GM20431 (cell line): ENCODE measurements at regions not wholly inside any gene's neighbourhood (a gene's known extent, or its start where the extent isn't known, plus 50 kb on each side); places are given as distances from the start of the nearest gene placed in this dataset.

Source experiments
- in situ Hi-C: fragments of 300-500 bp; cut with MseI, MboI; formaldehyde crosslinking; loops from one replicate; pipeline ENCODE4 v1.15.0; 2020; ENCODE audit warnings: low sequenced_read_pairs; ENCODE audit not compliant: unreplicated experiment

DNA sequence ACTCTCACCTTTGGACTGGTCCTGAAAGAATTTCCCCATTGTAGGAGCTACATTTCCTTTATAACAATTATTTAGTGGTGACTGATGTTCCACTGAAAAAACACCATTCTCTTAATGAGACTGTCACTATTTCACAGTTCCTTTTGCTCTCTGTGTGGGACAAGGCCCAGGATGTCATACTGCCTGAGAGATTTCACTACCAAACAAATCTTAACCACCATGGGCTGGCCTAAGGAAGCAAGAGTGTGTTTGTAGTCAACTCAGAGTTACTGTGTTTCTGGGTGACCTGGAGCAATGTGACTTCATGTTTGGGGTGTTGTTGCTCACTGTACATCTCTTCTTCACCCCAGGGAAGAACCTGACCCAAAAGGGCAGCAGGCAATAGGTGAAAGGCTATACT, 50.1 kb upstream of the ZNF608 start:
- in situ Hi-C loops: no loop called here

DNA sequence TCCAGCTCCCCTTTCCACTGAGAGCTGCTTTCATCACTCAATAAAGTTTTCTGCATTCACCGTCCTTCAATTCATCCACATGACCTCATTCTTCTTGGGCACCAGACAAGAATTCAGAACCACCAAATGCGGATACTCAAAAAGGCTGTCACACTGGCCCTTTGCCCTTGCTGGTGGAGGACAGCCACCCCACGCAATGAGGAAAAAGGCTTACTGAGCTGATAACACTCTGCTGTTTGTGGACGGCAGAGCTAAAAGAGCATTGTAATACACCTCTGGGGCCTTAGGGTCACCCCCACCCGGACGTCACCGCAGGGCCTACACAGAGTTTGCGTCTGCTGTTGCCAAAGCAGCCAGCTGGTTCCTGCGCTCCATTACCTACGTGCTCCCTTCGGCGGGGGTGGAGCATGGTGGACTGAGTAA, 51.2 kb upstream of the ZNF608 start:
- in situ Hi-C loops: no loop called here

DNA sequence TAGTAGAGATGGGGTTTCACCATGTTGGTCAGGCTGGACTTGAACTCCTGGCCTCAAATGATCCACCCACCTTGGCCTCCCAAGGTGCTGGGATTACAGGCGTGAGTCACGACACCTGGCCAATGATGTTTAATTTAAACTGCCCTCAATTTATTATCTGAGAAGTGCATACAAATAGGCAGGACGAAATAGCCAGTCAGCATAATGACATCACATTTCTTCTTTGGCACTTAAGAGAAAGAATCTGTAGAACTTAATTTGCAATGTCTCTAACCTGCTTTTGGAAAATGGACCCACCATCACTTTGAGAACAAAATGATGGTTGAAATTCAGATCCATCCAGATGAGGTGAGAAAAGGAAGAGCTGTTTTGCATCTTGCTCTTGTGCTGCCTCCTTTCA, 52.5 kb upstream of the ZNF608 start:
- in situ Hi-C loops: no loop called here

DNA sequence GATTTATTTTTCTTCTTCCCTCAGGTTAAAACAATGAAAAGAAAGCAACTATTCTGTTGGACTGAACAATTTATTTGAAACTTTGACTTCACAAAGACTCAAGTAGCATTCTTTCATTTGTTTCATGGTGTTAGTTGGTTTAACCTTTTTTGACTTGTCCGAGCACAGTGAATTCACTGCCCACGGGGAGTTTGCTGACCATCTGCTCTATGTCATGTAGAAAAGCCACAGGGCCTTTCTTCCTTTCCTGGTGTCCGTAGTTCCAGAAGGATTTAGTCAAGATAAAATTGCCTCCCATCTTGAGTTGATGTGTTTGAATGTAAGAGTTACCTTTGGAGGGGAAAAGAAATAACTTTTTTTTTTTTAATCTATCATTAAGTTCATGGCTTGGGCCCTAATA, 55.1 kb upstream of the ZNF608 start:
- in situ Hi-C loops: no loop called here

DNA sequence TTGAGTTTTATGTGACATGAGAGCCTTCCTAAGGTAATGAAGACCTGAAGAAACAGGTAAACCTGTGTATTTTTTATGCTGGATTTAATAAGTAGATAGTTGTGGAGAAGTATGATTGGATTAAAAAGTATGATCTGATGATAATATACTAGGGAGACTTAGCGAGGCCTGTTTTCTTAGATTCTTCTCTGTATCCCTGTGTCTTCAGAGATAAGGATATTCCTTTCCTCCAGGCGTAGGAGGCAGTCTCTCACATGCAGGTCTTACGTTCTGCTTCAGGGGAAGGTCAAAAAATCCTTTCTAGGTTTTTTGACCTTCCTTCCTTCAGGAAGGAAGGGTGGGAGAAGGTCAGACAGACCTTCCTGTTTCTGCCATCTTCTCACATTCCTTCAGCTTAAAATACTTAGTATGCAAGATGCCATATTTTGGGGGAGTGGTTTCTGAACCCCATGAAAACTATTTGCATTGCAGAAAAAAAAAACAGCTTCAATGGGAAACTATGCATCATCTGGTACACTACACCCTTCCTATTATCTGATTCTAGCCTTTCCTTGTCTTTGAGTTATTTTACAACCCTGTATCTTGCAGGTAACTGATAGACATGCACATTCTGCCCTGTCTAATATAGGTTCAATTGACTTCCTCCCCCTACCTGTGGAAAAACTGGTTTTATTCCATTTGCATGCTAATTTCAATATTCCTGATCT, 57.3 kb upstream of the ZNF608 start:
- in situ Hi-C loops: no loop called here

DNA sequence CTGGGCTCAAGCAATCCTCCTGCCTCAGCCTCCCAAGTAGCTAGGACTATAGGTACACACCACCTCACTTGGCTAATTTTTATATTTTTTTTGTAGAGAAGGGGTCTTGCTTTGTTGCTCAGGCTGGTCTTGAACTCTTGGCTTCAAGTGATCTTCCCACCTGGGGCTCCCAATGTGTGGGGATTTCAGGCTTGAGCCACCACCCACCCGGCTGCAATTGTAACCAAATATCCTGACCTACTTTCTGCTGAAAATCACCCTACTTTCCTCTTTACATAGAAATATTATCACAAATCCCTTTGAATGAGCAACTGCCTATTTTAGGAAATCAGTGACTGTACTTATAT, 59.6 kb upstream of the ZNF608 start:
- in situ Hi-C loops: no loop called here

DNA sequence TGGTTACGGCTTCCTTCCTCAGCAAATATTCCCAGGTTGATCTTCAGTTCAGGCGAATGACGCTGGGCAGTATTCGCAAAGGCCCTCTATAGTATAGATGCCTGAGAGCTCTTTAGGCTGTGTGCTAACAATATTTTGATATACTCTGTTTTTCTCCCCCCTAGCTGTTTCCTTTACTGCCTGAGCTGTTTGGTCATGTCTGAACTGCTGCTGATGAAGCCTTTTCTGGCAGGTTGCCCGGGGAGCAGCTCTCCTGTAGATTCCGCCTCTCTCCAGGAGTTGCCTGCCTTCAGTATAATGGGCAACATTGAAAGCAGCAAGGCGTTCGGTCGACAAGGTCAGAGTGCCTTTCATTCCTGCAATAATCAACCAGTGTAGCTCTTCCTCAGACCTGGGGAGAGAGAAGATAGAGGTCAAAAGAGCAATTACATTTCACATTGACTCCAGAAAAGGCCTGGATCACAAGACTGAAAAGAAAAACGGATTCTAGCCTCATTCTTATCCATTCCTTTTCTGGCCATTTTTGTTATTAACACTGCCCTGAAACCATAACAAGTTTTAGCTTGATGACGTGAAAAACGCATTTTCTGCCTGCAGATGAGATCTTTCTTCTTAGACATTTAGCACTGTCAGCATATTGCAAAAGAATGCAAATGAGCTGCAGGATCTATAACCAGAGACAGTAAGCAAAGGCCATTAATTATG, 60.1 kb upstream of the ZNF608 start:
- in situ Hi-C loops: no loop called here

DNA sequence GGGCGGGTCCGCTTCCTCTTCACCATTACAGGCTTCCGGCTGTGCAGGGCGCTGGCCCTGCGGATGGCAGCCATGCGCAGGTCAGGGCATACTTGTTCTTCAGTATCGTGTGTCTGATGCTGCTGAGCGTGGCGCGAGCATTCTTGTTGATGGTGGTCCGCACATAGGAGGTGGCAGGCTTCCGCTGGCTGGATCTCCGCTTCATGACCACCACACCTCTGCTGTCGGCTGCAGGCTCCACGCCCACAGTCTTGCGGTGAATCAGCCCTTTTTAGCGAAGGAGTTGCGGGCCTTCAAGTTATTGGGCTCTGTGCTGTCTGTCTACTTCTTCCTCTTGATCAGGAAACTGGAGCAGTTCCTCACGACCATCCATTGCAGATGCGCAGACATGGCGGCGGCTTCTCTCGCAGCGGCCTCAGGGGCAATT, 62.4 kb upstream of the ZNF608 start:
- in situ Hi-C loops: no loop called here

DNA sequence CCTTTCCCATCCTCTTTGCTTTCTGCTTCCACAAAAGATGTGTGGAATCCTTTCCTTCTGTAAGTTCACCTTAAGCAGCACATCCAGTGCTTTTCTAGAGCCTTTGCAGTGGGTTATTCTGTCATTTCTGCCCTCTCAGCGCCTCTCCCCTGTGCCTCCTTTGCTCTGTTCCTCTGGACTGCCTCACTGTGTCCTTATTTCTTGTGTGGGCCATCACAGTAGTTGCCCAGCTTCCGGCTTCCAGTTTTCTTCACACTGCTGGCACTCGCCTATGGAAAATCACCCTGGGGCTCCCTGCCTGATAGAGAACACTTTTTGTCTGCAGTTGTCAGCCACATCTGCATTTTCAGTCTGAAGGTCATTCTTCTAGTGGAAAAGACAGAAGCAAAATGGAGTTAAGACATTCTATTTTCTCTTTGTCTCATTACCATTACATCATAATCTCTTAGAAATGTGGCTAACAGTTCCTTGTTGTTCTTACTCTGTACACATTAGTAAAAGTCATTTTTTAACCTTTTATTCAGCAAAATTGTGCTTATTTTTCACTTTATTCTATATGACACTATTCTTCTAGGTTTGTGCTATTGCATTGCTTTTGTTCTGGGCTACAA, 64.1 kb upstream of the ZNF608 start:
- in situ Hi-C loops: no loop called here

DNA sequence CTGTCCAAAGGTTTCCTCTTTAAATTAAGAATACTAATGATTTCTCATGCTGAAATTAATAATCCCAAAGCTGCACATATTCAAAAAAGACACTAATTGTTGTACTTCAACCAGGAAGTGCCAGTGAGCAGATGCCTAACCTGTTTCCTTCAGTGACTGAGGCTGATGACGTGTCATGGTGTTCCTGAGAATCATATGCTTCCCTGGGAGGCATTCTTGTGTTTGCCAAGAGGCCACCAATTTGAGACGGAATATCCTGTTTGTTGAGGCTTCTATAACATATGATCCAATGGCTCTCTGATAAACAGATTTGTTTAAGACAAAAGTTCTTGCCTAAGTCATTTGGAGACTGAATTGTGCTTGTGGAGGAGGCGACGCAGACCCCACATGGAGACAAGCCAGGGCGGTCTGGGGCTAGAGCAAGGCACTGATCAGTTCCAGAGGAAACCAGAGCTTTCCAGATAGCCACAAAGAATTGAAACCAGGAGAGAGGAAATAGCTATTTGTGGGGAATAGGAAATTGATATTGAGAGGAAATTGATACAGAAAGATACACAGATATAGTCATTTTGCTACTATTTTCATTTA, 66.4 kb upstream of the ZNF608 start:
- in situ Hi-C loops: no loop called here

DNA sequence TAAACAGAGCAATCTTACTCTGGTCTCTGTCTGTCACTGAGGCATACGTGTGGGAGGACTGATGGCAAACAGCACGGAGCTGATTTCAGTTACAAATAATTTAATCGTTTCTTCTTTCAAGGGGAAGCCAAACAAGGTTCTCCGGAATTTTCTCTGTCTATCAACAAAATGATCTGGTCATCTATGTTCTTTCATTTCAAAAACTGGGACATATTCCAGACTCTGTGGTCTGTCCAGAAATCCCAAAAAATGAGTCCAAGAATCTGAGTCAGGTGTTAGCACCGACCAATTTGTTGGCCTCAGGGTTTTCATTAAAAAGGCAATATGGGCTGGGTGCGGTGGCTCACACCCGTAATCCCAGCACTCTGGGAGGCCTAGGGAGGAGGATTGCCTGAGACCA, 69.9 kb upstream of the ZNF608 start:
- in situ Hi-C loops: no loop called here

DNA sequence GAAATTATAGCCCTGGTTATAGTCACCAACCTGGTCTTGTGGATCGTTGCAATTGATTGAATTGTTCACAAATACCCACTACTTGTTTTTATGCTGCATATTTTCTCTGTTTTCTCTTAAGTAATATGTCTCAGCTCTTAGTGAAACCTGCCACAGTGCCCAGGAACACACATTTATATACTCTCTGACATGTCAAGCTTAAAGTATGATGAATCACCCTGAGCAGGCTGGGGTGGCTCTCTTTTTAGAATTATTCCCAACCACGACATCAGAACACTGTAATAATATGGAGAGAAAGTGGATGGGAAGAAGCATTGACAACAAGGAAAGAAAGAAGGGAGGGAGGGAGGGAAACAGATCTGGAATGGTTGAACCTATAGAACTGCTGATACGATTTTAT, 72.8 kb upstream of the ZNF608 start:
- in situ Hi-C loops: no loop called here

DNA sequence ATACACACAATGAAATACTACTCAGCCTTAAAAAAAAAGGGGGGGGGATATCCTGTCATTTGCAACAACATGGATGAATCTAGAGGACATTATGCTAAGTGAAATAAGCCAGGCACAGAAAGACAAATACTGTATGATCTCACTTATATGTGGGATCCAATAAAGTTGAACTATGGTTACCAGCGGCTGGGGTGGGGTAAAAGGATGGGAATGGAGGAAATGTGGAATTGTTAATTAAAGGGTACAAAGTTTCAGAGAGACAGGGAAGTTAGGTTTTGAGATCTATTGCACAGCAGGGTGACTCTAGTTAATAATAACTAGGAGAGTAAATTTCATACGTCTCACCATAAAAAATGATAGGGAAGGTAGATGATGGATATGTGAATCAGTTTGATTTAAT, 76.2 kb upstream of the ZNF608 start:
- in situ Hi-C loops: no loop called here

DNA sequence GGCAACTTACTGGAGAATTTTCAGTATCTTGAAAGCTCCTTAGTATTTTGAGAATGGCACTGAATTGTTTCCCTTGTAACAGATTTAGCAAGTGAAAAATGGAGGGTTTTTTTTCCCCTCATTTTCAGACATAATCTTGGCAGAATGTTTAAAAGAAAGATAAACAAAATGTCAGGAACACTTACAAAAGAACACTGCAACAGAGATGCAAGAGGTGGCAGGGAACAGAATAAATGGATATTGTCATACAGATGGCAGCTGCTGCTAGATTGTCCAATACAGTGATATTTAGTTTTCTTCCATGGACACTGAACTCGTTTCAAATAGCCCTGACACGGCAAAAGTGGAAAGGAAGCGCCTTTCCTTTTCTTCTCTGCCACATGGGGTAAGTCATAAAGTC, 76.9 kb upstream of the ZNF608 start:
- in situ Hi-C loops: no loop called here

DNA sequence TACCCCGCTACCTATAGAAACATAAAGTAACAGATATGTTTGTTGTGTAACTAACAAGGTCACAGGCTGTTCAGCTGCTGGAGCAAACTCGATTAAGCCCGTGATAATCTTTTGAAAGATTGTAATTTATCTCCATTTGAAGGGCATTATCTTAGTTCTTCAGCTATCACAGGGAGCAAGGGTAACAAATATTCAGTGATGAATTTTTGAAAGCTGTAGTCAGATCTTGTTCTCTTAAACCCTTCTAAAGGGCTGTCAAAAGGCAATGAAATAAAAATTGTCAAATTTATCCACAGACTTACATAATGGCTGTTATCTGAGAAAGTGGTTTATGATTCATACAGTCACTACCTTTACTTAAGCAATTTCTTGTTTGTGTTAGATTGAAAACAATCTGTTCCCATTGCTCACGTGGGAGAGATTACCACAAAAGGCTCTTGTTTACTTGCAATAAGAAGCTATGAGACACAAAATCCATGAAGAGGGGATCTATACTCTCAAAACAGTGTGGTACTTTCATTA, 78.3 kb upstream of the ZNF608 start:
- in situ Hi-C loops: no loop called here

DNA sequence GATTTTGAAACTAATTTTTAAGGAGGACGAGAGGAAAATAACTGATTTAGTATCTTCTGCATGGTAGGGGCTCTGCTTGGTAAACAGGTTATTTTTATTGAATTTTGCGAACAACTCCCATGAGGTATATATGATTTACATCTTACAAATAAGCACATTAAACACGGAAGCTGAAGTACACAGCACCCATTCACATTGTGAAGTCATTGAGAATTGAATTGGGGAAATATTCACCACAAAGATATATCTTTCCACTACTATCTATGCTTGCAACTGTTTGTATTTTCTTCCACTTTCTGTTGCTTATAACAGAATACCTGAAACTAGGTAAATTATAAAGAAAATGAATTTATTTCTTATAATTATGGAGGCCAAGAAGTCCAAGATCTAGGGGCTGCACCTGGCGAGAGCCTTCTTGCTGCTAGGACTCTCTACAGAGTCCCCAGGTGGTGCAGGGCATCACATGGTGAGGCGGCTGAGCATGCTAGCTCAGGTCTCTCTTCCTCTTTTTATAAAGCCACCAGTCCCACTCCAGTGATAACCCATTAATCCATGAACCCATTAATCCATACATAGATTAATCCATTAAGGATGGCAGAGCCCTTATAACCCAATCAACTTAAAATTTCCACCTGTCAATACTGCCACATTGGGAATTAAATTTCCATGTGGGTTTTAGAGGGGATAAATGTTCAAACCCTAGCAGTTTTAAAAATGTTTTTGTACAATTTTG, 79.0 kb upstream of the ZNF608 start:
- in situ Hi-C loops: no loop called here

DNA sequence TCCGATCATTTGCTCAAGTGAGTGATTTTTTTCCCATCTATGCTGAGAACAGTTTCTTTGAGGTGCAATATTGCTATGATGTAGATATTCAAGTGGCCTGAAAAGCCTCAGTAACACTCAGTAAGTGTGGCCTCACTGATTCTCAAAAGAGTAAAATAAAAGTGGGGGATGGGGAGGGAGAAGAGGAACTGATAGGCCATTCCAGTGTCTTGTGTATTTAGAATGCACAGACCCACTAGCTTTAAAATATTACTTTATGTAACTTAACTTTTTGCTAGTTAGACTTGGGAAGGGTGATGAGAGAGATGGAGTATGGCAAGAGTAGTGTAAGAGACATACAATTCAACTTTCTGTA, 79.5 kb upstream of the ZNF608 start:
- in situ Hi-C loops: no loop called here

DNA sequence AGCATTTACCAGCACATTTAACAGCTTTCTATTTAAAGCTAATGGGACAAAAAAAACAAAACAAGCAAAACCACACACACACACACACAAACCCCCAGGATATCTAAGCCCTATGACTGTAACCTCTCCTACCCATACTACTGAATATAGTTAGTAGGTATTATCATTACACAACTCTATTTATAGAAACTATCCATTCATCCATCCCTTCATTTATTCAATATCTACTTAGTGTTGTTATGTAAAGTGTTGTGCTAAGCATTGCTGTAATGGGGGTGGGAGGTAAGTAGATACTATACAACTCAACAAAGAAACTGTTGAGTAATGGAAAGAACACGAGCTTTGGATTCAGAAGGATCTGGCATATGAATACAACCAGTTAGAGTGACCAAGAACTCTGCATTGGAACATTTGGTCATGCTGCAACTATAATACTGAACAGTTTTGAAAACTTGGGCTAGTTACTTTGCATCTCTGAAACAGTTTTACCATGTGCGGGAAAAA, 82.3 kb upstream of the ZNF608 start:
- in situ Hi-C loops: no loop called here

DNA sequence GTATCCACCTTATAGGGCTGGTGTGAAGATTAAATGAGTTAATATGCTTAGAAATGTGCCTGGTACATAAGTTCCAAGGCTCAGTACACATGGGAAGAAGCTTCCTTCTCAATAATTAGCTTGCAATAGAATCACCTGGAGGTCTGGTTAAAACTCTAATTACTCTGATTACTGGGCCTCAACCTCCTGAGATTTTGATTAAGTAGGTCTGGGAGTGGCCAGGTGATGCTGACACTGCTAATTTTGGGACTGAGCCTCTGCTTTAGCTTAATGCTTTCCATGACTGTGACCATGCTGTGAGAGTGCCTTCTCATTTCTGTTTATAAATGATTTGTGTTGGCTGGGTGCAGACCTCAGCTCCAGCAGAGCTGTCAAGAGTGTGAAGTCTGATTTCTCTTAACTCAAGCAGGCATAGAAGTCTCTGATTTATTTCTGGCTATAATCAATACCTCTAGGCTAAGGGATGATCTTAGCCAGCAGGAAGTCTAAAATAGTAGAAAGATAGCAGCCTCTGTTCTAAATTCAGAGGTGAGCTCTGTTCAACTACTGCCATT, 85.3 kb upstream of the ZNF608 start:
- in situ Hi-C loops: no loop called here

DNA sequence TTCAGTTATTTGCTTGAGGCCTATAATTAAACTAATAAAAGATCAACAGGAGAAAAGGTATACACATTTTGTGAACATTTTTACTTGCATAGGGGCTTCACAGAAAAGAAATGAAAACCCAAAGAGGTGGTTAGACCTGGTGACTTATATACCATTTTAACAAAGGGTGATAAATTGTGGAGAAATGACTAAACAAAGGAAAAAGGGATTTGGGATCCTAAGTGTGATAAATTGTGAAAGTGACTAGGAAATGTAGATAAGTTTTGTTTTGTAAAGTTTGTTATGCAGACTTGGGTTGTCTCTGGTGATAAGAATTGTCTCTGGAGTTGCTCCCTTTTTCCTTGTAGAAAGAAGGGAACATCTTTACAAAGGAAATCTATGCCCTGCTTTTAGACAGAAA, 86.1 kb upstream of the ZNF608 start:
- in situ Hi-C loops: no loop called here
